ENCODE measurements at regions not wholly inside any gene's neighbourhood (a gene's known extent, or its start where the extent isn't known, plus 50 kb on each side); places are given as distances from the start of the nearest gene placed in this dataset.

- no peak for DNase-seq (ENCODE audit: low read depth in 2 of 3, low spot score in 2 of 3)
Measured at GRCh38 chr10:4353059-4353655, 472.9 kb upstream of the AKR1E2 start.

GRCh38 chr10:4352414-4352961, 473.5 kb upstream of the AKR1E2 start:
- DNase-seq (ENCODE audit: low read depth in 2 of 3, low spot score in 2 of 3): no peak

- no peak for DNase-seq (ENCODE audit: low read depth in 2 of 3, low spot score in 2 of 3)
Measured at GRCh38 chr10:4351723-4352413, 474.1 kb upstream of the AKR1E2 start.

- DNase-seq (ENCODE audit: low read depth in 2 of 3, low spot score in 2 of 3): no peak
Measured at GRCh38 chr10:4347397-4347796, 478.6 kb upstream of the AKR1E2 start.

- DNase-seq (ENCODE audit: low read depth in 2 of 3, low spot score in 2 of 3): no peak
Measured at GRCh38 chr10:4345877-4346646, 479.9 kb upstream of the AKR1E2 start.

- no peak for DNase-seq (ENCODE audit: low read depth in 2 of 3, low spot score in 2 of 3)
Measured at GRCh38 chr10:4344492-4344994, 481.5 kb upstream of the AKR1E2 start.

- DNase-seq (ENCODE audit: low read depth in 2 of 3, low spot score in 2 of 3): no peak
Measured at GRCh38 chr10:4343873-4344272, 482.1 kb upstream of the AKR1E2 start.

GRCh38 chr10:4343091-4343490, 482.9 kb upstream of the AKR1E2 start:
- no peak for DNase-seq (ENCODE audit: low read depth in 2 of 3, low spot score in 2 of 3)

- DNase-seq (ENCODE audit: low read depth in 2 of 3, low spot score in 2 of 3): no peak
Measured at GRCh38 chr10:4338768-4339167, 487.2 kb upstream of the AKR1E2 start.

GRCh38 chr10:4337563-4337962, 488.4 kb upstream of the AKR1E2 start:
- DNase-seq (ENCODE audit: low read depth in 2 of 3, low spot score in 2 of 3): no peak

GRCh38 chr10:4334871-4335270, 491.1 kb upstream of the AKR1E2 start:
- no peak for DNase-seq (ENCODE audit: low read depth in 2 of 3, low spot score in 2 of 3)

GRCh38 chr10:4334015-4334414, 492.0 kb upstream of the AKR1E2 start:
- DNase-seq (ENCODE audit: low read depth in 2 of 3, low spot score in 2 of 3): no peak

GRCh38 chr10:4333459-4333894, 492.5 kb upstream of the AKR1E2 start:
- DNase-seq (ENCODE audit: low read depth in 2 of 3, low spot score in 2 of 3): no peak

- no peak for DNase-seq (ENCODE audit: low read depth in 2 of 3, low spot score in 2 of 3)
Measured at GRCh38 chr10:4332764-4333458, 493.1 kb upstream of the AKR1E2 start.

GRCh38 chr10:4331150-4331549, 494.9 kb upstream of the AKR1E2 start:
- no peak for DNase-seq (ENCODE audit: low read depth in 2 of 3, low spot score in 2 of 3)

- no peak for DNase-seq (ENCODE audit: low read depth in 2 of 3, low spot score in 2 of 3)
Measured at GRCh38 chr10:4330636-4331035, 495.4 kb upstream of the AKR1E2 start.

- DNase-seq (ENCODE audit: low read depth in 2 of 3, low spot score in 2 of 3): no peak
Measured at GRCh38 chr10:4329225-4329624, 496.8 kb upstream of the AKR1E2 start.

- no peak for DNase-seq (ENCODE audit: low read depth in 2 of 3, low spot score in 2 of 3)
Measured at GRCh38 chr10:4326647-4327046, 499.4 kb upstream of the AKR1E2 start.

GRCh38 chr10:4319870-4320367, 506.1 kb upstream of the AKR1E2 start:
- DNase-seq (ENCODE audit: low read depth in 2 of 3, low spot score in 2 of 3): no peak

- no peak for DNase-seq (ENCODE audit: low read depth in 2 of 3, low spot score in 2 of 3)
Measured at GRCh38 chr10:4316161-4316810, 509.7 kb upstream of the AKR1E2 start.

All from activated CD8-positive, alpha-beta memory T cell treated with anti-CD3 and anti-CD28 coated beads for 48 hours (primary cell).